Testis (tissue), 2 donors: ENCODE measurements at regions not wholly inside any gene's neighbourhood (a gene's known extent, or its start where the extent isn't known, plus 50 kb on each side); places are given as distances from the start of the nearest gene placed in this dataset.
"Not testable (repeated sequence)": the region's sequence is repeated elsewhere in the genome, so short reads cannot be mapped to it uniquely, and the experiment has no call there.

ENCODE experiments used
- DNase-seq: peaks from one replicate; pipeline ENCODE4 v3.0.0-alpha.2; 2019
- H3K27ac ChIP-seq, 2 donors: fragments of 200-600 bp; sonication (generic); one replicate each; pipeline ENCODE4 v1.5.1; 2019
- H3K27me3 ChIP-seq: fragments of 200-600 bp; sonication (generic); one replicate; pipeline ENCODE4 v1.5.1; 2019
- H3K36me3 ChIP-seq: fragments of 200-600 bp; sonication (generic); one replicate; pipeline ENCODE4 v1.5.1; 2017; ENCODE audit warnings: low read depth; ENCODE audit errors: missing control alignments
- H3K4me1 ChIP-seq: fragments of 200-600 bp; sonication (generic); one replicate; pipeline ENCODE4 v1.5.1; 2019
- H3K4me3 ChIP-seq, 2 donors: fragments of 200-600 bp; sonication (generic); one replicate each; pipeline ENCODE4 v1.5.1; 2017 to 2019
- H3K9me3 ChIP-seq: fragments of 200-600 bp; sonication (generic); one replicate; pipeline ENCODE4 v1.5.1; 2017
- CTCF ChIP-seq, 3 experiments: fragments of 450-650 bp in 2 of 3; fragments of 200-600 bp in 1 of 3; sonication (generic) in 1 of 3; IDR thresholded peaks; one replicate each; pipeline ENCODE4 v1.5.1; 2016 to 2019; ENCODE audit warnings: antibody characterized with exemption in 3 of 3, mild to moderate bottlenecking in 2 of 3, moderate library complexity in 1 of 3
- POLR2A ChIP-seq: fragments of 450-650 bp; IDR thresholded peaks from one replicate; pipeline ENCODE4 v1.6.1; 2017; ENCODE audit warnings: antibody characterized with exemption, mild to moderate bottlenecking, moderate library complexity
- WGBS, 2 donors: methylation state at CpG; one replicate each; pipeline ENCODE4 v1.1.5; 2018; 5-methylcytosine and 5-hydroxymethylcytosine counted together
- intact Hi-C: fragments of 100-400 bp; cut with DNase I; formaldehyde crosslinking; loops from one replicate; pipeline ENCODE4 v1.15.1; 2023; ENCODE audit warnings: low total_unique reads

GRCh38 chr3:75192146-75192616 lies 471.9 kb upstream of the FRG2C start:
- Histone ChIP-seq H3K9me3 (no peaks in the 10 kb centered on the region), H3K27ac (no peak overlapping the region), H3K4me3 (no peak overlapping the region), H3K36me3 (no peaks in the 10 kb centered on the region), H3K27me3 (no peaks in the 10 kb centered on the region), H3K4me1 (no peaks in the 10 kb centered on the region)
- peak; percentile 74 for DNase-seq
- WGBS, 2 donors = 65 to 69% methylated on average over 6 of the region's 6 CpGs
- TF ChIP-seq POLR2A (no peak), CTCF (IDR thresholded peaks at IDR 0.05) (peak; percentile 7 to 74 (median 59))
- intact Hi-C loops = no loop called here

DNA sequence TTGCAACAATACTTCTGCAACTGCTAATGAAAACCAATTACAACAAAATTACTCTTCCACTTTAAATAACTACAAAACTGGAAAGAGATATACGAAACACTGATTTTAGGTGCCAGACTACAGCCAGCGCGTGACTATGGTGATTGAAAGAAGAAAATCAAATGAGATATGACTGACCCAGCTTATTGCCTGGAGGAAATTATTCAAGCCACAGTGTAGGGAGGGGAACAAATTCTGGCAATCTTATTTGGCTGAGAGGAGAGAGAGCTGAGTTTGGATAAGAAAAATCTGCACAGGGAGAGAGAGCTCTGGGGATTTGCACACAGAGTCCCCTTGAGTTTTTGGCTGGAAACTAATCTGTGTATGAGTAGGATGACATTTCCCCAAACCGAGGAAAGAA lies 470.3 kb upstream of the FRG2C start:
- DNase-seq = no peak
- H3K9me3 ChIP-seq = no peaks in the 10 kb centered on the region
- TF ChIP-seq CTCF (IDR thresholded peaks at IDR 0.05) (no peak), POLR2A (no peak)
- no peak overlapping the region for H3K27ac ChIP-seq
- no peaks in the 10 kb centered on the region for H3K36me3 ChIP-seq
- no peak overlapping the region for H3K4me3 ChIP-seq
- intact Hi-C loops = no loop called here
- no peaks in the 10 kb centered on the region for H3K4me1 ChIP-seq
- H3K27me3 ChIP-seq = no peaks in the 10 kb centered on the region
- WGBS, 2 donors = 72 to 76% methylated on average over 4 of the region's 4 CpGs

- peak; percentile 68 for DNase-seq
- peak overlapping the region in 1 of 2 donors; percentile 10 for H3K4me3 ChIP-seq
- H3K4me1 ChIP-seq, H3K9me3 ChIP-seq, intact Hi-C loops, H3K36me3 ChIP-seq, H3K27me3 ChIP-seq, H3K27ac ChIP-seq: not testable (repeated sequence)
- 83 to 89% methylated on average over 15 to 22 of the region's 22 CpGs for WGBS, 2 donors
Measured at GRCh38 chr3:75214332-75214731, 449.8 kb upstream of the FRG2C start.

- 70 to 71% methylated on average over 1 of the region's 1 CpG for WGBS, 2 donors
- H3K9me3 ChIP-seq = no peaks in the 10 kb centered on the region
- H3K27ac ChIP-seq = no peak overlapping the region
- no peaks in the 10 kb centered on the region for H3K36me3 ChIP-seq
- intact Hi-C loops = no loop called here
- DNase-seq = no peak
- no peaks in the 10 kb centered on the region for H3K27me3 ChIP-seq
- no peak for TF ChIP-seq CTCF (IDR thresholded peaks at IDR 0.05)
- TF ChIP-seq POLR2A = no peak
- no peaks in the 10 kb centered on the region for H3K4me1 ChIP-seq
- no peak overlapping the region for H3K4me3 ChIP-seq
Measured at GRCh38 chr3:75218577-75218976, 445.6 kb upstream of the FRG2C start.

- H3K36me3 ChIP-seq = no peaks in the 10 kb centered on the region
Measured at GRCh38 chr3:75220932-75221331, 443.2 kb upstream of the FRG2C start.

More at GRCh38 chr3:75220932-75221331, 443.2 kb upstream of the FRG2C start:
- 66 to 81% methylated on average over 4 of the region's 4 CpGs for WGBS, 2 donors
- no peaks in the 10 kb centered on the region for H3K4me1 ChIP-seq
- no peak for DNase-seq
- no peaks in the 10 kb centered on the region for H3K9me3 ChIP-seq
- no peak overlapping the region for H3K27ac ChIP-seq
- no peak for TF ChIP-seq POLR2A
- no peak for TF ChIP-seq CTCF (IDR thresholded peaks at IDR 0.05)
- H3K4me3 ChIP-seq = no peak overlapping the region
- intact Hi-C loops = no loop called here
- no peaks in the 10 kb centered on the region for H3K27me3 ChIP-seq
